Epithelial cell of proximal tubule (primary cell): ENCODE measurements at regions not wholly inside any gene's neighbourhood (a gene's known extent, or its start where the extent isn't known, plus 50 kb on each side); places are given as distances from the start of the nearest gene placed in this dataset.

ENCODE experiments used
- DNase-seq: peaks from one replicate; pipeline ENCODE4 v3.0.0-alpha.2; 2011; ENCODE audit warnings: low read depth
- H3K4me3 ChIP-seq: 2 replicates; pipeline ENCODE4 v1.5.1; 2011; ENCODE audit warnings: low read depth, mild to moderate bottlenecking, low read length
- TF ChIP-seq, protein P1 (sequence below): conservative IDR thresholded peaks from 2 replicates; pipeline ENCODE4 v1.5.1; 2012; ENCODE audit warnings: low read depth, mild to moderate bottlenecking, low read length

GRCh38 chr10:44198780-44199097 is 186.2 kb downstream of the CXCL12 start:
- H3K4me3 ChIP-seq: no peak overlapping the region
- TF ChIP-seq, protein P1, sequence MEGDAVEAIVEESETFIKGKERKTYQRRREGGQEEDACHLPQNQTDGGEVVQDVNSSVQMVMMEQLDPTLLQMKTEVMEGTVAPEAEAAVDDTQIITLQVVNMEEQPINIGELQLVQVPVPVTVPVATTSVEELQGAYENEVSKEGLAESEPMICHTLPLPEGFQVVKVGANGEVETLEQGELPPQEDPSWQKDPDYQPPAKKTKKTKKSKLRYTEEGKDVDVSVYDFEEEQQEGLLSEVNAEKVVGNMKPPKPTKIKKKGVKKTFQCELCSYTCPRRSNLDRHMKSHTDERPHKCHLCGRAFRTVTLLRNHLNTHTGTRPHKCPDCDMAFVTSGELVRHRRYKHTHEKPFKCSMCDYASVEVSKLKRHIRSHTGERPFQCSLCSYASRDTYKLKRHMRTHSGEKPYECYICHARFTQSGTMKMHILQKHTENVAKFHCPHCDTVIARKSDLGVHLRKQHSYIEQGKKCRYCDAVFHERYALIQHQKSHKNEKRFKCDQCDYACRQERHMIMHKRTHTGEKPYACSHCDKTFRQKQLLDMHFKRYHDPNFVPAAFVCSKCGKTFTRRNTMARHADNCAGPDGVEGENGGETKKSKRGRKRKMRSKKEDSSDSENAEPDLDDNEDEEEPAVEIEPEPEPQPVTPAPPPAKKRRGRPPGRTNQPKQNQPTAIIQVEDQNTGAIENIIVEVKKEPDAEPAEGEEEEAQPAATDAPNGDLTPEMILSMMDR: no peak
- no peak for DNase-seq

- DNase-seq: no peak
- TF ChIP-seq, protein P1: no peak
Observed at GRCh38 chr10:44198096-44198779, 186.7 kb downstream of the CXCL12 start.

GRCh38 chr10:44197646-44198045 is 187.3 kb downstream of the CXCL12 start:
- DNase-seq: no peak
- no peak overlapping the region for H3K4me3 ChIP-seq
- TF ChIP-seq, protein P1: no peak

More at GRCh38 chr10:44198096-44198779, 186.7 kb downstream of the CXCL12 start:
- no peak overlapping the region for H3K4me3 ChIP-seq

- H3K4me3 ChIP-seq: no peak overlapping the region
- TF ChIP-seq, protein P1: no peak
- no peak for DNase-seq
Observed at GRCh38 chr10:44196336-44196735, 188.6 kb downstream of the CXCL12 start.

GRCh38 chr10:44196008-44196320 is 188.9 kb downstream of the CXCL12 start:
- TF ChIP-seq, protein P1: no peak
- DNase-seq: no peak
- H3K4me3 ChIP-seq: no peak overlapping the region

GRCh38 chr10:44195112-44196007 is 189.5 kb downstream of the CXCL12 start:
- TF ChIP-seq, protein P1: no peak
- H3K4me3 ChIP-seq: no peak overlapping the region
- DNase-seq: peak; percentile 31
